ENCODE measurements at regions not wholly inside any gene's neighbourhood (a gene's known extent, or its start where the extent isn't known, plus 50 kb on each side); places are given as distances from the start of the nearest gene placed in this dataset.

GRCh38 chr2:104290566-104290891, 563.4 kb upstream of the POU3F3 start:
- ChIA-PET CTCF (no interaction called here), POLR2A (no interaction called here)
- H3K4me3 Mint-ChIP-seq: no peak overlapping the region
- ATAC-seq (ENCODE audit: poor library complexity) (no peak), DNase-seq (no peak)
- intact Hi-C loops (cut with DNase I, micrococcal nuclease): no loop called here
- H3K27ac ChIP-seq (ENCODE audit: low read depth in 1 of 2, low read length in 2 of 2): no peak overlapping the region
- no peaks in the 10 kb centered on the region for H3K27me3 ChIP-seq (ENCODE audit: control insufficient read depth in 1 of 2, insufficient read depth in 2 of 2, low read length in 2 of 2)
- H3K36me3 Mint-ChIP-seq (ENCODE audit: low read depth): no peaks in the 10 kb centered on the region
- no peaks in the 10 kb centered on the region for H3K4me1 Mint-ChIP-seq (ENCODE audit: low read depth)
- H3K9me3 ChIP-seq (ENCODE audit: control insufficient read depth in 1 of 2, insufficient read depth in 1 of 2, low read length in 2 of 2): no peaks in the 10 kb centered on the region
- no peaks in the 10 kb centered on the region for H3K4me1 ChIP-seq (ENCODE audit: insufficient read depth, low read length)
- no peaks in the 10 kb centered on the region for H3K36me3 ChIP-seq (ENCODE audit: insufficient read depth, low read length)
- peaks cover 3% of the 10 kb centered on the region for H3K9me3 Mint-ChIP-seq
- no peak overlapping the region for H3K27ac Mint-ChIP-seq
- H3K4me3 ChIP-seq (ENCODE audit: low read length): no peak overlapping the region
- H3K27me3 Mint-ChIP-seq: no peaks in the 10 kb centered on the region
- TF ChIP-seq, protein P1, sequence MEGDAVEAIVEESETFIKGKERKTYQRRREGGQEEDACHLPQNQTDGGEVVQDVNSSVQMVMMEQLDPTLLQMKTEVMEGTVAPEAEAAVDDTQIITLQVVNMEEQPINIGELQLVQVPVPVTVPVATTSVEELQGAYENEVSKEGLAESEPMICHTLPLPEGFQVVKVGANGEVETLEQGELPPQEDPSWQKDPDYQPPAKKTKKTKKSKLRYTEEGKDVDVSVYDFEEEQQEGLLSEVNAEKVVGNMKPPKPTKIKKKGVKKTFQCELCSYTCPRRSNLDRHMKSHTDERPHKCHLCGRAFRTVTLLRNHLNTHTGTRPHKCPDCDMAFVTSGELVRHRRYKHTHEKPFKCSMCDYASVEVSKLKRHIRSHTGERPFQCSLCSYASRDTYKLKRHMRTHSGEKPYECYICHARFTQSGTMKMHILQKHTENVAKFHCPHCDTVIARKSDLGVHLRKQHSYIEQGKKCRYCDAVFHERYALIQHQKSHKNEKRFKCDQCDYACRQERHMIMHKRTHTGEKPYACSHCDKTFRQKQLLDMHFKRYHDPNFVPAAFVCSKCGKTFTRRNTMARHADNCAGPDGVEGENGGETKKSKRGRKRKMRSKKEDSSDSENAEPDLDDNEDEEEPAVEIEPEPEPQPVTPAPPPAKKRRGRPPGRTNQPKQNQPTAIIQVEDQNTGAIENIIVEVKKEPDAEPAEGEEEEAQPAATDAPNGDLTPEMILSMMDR (IDR thresholded peaks at IDR 0.05): no peak

GRCh38 chr2:104312684-104313083, 541.2 kb upstream of the POU3F3 start:
- ATAC-seq (ENCODE audit: poor library complexity) (no peak), DNase-seq (no peak)
- Histone ChIP-seq H3K27me3 (ENCODE audit: control insufficient read depth in 1 of 2, insufficient read depth in 2 of 2, low read length in 2 of 2) (no peaks in the 10 kb centered on the region), H3K9me3 (ENCODE audit: control insufficient read depth in 1 of 2, insufficient read depth in 1 of 2, low read length in 2 of 2) (peaks cover 4 to 21% of the 10 kb centered on the region in 2 experiments), H3K4me1 (ENCODE audit: insufficient read depth, low read length) (no peaks in the 10 kb centered on the region), H3K27ac (ENCODE audit: low read depth in 1 of 2, low read length in 2 of 2) (no peak overlapping the region), H3K4me3 (ENCODE audit: low read length) (no peak overlapping the region), H3K36me3 (ENCODE audit: insufficient read depth, low read length) (no peaks in the 10 kb centered on the region)
- H3K27ac Mint-ChIP-seq: no peak overlapping the region
- peaks cover 2% of the 10 kb centered on the region for H3K9me3 Mint-ChIP-seq
- CTCF ChIA-PET: no interaction called here
- POLR2A ChIA-PET: no interaction called here
- intact Hi-C loops (cut with DNase I, micrococcal nuclease): no loop called here
- no peaks in the 10 kb centered on the region for H3K27me3 Mint-ChIP-seq
- H3K4me3 Mint-ChIP-seq: no peak overlapping the region
- no peaks in the 10 kb centered on the region for H3K36me3 Mint-ChIP-seq (ENCODE audit: low read depth)
- TF ChIP-seq, protein P1 (IDR thresholded peaks at IDR 0.05): no peak
- no peaks in the 10 kb centered on the region for H3K4me1 Mint-ChIP-seq (ENCODE audit: low read depth)

DNA sequence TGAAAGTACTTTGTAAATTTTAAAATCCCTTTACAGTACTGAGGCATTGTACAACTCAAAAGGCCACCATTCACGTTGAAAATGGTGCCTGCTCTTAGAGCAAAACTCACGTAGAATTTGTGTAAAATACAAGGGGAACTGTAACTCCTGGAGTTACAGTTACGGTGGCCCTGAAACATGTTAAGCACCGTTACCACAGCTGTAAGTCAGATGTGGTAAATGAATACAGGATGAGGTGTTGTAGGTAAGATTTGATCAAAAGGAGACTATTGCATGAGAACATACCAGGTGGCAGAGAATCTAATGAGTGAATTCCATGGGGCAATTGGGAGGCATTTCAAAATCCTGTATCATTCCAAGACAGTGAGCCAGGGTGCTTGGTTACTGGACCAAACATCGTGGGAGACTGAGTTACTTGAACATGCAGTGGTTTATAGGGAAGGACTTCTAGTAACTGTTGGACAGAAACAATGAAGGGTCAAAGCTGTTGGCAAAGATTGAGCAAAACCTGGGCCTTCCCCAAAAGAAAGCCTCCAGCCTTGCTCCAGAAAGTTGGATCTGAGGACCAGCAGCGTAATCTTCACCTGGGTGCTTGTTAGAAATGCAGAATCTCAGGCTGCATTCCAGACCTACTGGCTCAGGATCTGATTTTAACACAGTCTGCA, 535.8 kb upstream of the POU3F3 start:
- Mint-ChIP-seq H3K4me3 (no peak overlapping the region), H3K9me3 (no peaks in the 10 kb centered on the region), H3K27me3 (peaks cover 16% of the 10 kb centered on the region), H3K36me3 (ENCODE audit: low read depth) (no peaks in the 10 kb centered on the region), H3K4me1 (ENCODE audit: low read depth) (no peaks in the 10 kb centered on the region), H3K27ac (no peak overlapping the region)
- peaks cover 0 to 7% of the 10 kb centered on the region in 2 experiments for H3K9me3 ChIP-seq (ENCODE audit: control insufficient read depth in 1 of 2, insufficient read depth in 1 of 2, low read length in 2 of 2)
- intact Hi-C loops (cut with DNase I, micrococcal nuclease): no loop called here
- H3K27me3 ChIP-seq (ENCODE audit: control insufficient read depth in 1 of 2, insufficient read depth in 2 of 2, low read length in 2 of 2): no peaks in the 10 kb centered on the region
- no peak for DNase-seq
- no peaks in the 10 kb centered on the region for H3K4me1 ChIP-seq (ENCODE audit: insufficient read depth, low read length)
- no peak overlapping the region for H3K27ac ChIP-seq (ENCODE audit: low read depth in 1 of 2, low read length in 2 of 2)
- CTCF ChIA-PET: no interaction called here
- no peak for ATAC-seq (ENCODE audit: poor library complexity)
- POLR2A ChIA-PET: interaction anchor here (0.6 kb wide), 1 partner anchor 222 kb away, joined by 3 read pairs; no protein-coding TSS in a partner anchor
- no peaks in the 10 kb centered on the region for H3K36me3 ChIP-seq (ENCODE audit: insufficient read depth, low read length)
- TF ChIP-seq, protein P1 (IDR thresholded peaks at IDR 0.05): no peak
- H3K4me3 ChIP-seq (ENCODE audit: low read length): no peak overlapping the region
